ENCODE measurements at regions not wholly inside any gene's neighbourhood (a gene's known extent, or its start where the extent isn't known, plus 50 kb on each side); places are given as distances from the start of the nearest gene placed in this dataset.

GRCh38 chr10:8531116-8531515, 476.6 kb downstream of the GATA3 start:
- H3K27me3 ChIP-seq (ENCODE audit: insufficient read depth, poor library complexity, severe bottlenecking): no peaks in the 10 kb centered on the region
- no peak for DNase-seq (ENCODE audit: low spot score)
- no peaks in the 10 kb centered on the region for H3K4me1 ChIP-seq (ENCODE audit: insufficient read depth, poor library complexity, severe bottlenecking)
- H3K27ac ChIP-seq (ENCODE audit: poor library complexity, severe bottlenecking): no peak overlapping the region
- no peaks in the 10 kb centered on the region for H3K36me3 ChIP-seq (ENCODE audit: low read depth)
- no peak overlapping the region for H3K4me3 ChIP-seq (ENCODE audit: severe bottlenecking)
- no peaks in the 10 kb centered on the region for H3K9me3 ChIP-seq (ENCODE audit: severe bottlenecking)
- no peak for TF ChIP-seq CTCF (IDR thresholded peaks at IDR 0.05; ENCODE audit: poor library complexity, severe bottlenecking)
- no peak for ATAC-seq (ENCODE audit: low read depth)

- Histone ChIP-seq H3K4me1 (ENCODE audit: insufficient read depth, poor library complexity, severe bottlenecking) (no peaks in the 10 kb centered on the region), H3K4me3 (ENCODE audit: severe bottlenecking) (no peak overlapping the region), H3K9me3 (ENCODE audit: severe bottlenecking) (no peaks in the 10 kb centered on the region), H3K27me3 (ENCODE audit: insufficient read depth, poor library complexity, severe bottlenecking) (no peaks in the 10 kb centered on the region), H3K36me3 (ENCODE audit: low read depth) (no peaks in the 10 kb centered on the region), H3K27ac (ENCODE audit: poor library complexity, severe bottlenecking) (no peak overlapping the region)
- no peak for TF ChIP-seq CTCF (IDR thresholded peaks at IDR 0.05; ENCODE audit: poor library complexity, severe bottlenecking)
- no peak for ATAC-seq (ENCODE audit: low read depth)
- no peak for DNase-seq (ENCODE audit: low spot score)
Measured at GRCh38 chr10:8532647-8533046, 478.2 kb downstream of the GATA3 start.

GRCh38 chr10:8533462-8533861, 479.0 kb downstream of the GATA3 start:
- H3K27ac ChIP-seq (ENCODE audit: poor library complexity, severe bottlenecking): no peak overlapping the region
- ATAC-seq (ENCODE audit: low read depth) (no peak), DNase-seq (ENCODE audit: low spot score) (no peak)
- H3K27me3 ChIP-seq (ENCODE audit: insufficient read depth, poor library complexity, severe bottlenecking): no peaks in the 10 kb centered on the region
- no peak overlapping the region for H3K4me3 ChIP-seq (ENCODE audit: severe bottlenecking)
- H3K36me3 ChIP-seq (ENCODE audit: low read depth): no peaks in the 10 kb centered on the region
- H3K4me1 ChIP-seq (ENCODE audit: insufficient read depth, poor library complexity, severe bottlenecking): no peaks in the 10 kb centered on the region
- H3K9me3 ChIP-seq (ENCODE audit: severe bottlenecking): no peaks in the 10 kb centered on the region
- TF ChIP-seq CTCF (IDR thresholded peaks at IDR 0.05; ENCODE audit: poor library complexity, severe bottlenecking): no peak

GRCh38 chr10:8534096-8534495, 479.6 kb downstream of the GATA3 start:
- DNase-seq (ENCODE audit: low spot score) (no peak), ATAC-seq (ENCODE audit: low read depth) (no peak)
- Histone ChIP-seq H3K4me1 (ENCODE audit: insufficient read depth, poor library complexity, severe bottlenecking) (no peaks in the 10 kb centered on the region), H3K27me3 (ENCODE audit: insufficient read depth, poor library complexity, severe bottlenecking) (no peaks in the 10 kb centered on the region), H3K36me3 (ENCODE audit: low read depth) (no peaks in the 10 kb centered on the region), H3K27ac (ENCODE audit: poor library complexity, severe bottlenecking) (no peak overlapping the region), H3K9me3 (ENCODE audit: severe bottlenecking) (no peaks in the 10 kb centered on the region), H3K4me3 (ENCODE audit: severe bottlenecking) (no peak overlapping the region)
- no peak for TF ChIP-seq CTCF (IDR thresholded peaks at IDR 0.05; ENCODE audit: poor library complexity, severe bottlenecking)

GRCh38 chr10:8534891-8535290, 480.4 kb downstream of the GATA3 start:
- Histone ChIP-seq H3K27me3 (ENCODE audit: insufficient read depth, poor library complexity, severe bottlenecking) (no peaks in the 10 kb centered on the region), H3K36me3 (ENCODE audit: low read depth) (no peaks in the 10 kb centered on the region), H3K9me3 (ENCODE audit: severe bottlenecking) (no peaks in the 10 kb centered on the region), H3K27ac (ENCODE audit: poor library complexity, severe bottlenecking) (no peak overlapping the region), H3K4me1 (ENCODE audit: insufficient read depth, poor library complexity, severe bottlenecking) (no peaks in the 10 kb centered on the region), H3K4me3 (ENCODE audit: severe bottlenecking) (no peak overlapping the region)
- ATAC-seq (ENCODE audit: low read depth) (no peak), DNase-seq (ENCODE audit: low spot score) (no peak)
- no peak for TF ChIP-seq CTCF (IDR thresholded peaks at IDR 0.05; ENCODE audit: poor library complexity, severe bottlenecking)

Measured in RWPE2 (cell line).